ENCODE measurements at regions not wholly inside any gene's neighbourhood (a gene's known extent, or its start where the extent isn't known, plus 50 kb on each side); places are given as distances from the start of the nearest gene placed in this dataset.

DNA sequence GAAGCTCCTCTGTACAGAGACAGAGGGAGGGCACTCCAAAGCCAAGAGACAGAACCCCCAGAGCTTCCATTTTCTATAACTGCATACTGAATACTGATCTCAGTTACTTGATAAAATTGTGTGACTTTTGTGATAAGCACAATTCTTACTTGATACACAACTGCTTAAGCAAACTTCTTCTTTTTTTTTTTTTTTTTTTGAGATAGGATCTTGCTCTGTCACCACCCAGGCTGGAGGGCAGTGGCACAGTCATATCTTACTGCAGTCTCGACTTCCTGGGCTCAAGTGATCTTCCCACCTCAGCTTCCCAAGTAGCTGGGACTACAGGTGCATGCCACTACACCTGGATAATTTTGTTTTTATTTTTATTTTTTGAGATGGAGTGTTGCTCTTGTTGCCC, 252.1 kb upstream of the ZNF608 start:
- intact Hi-C loops (cut with micrococcal nuclease) (loop anchor here (5.0 kb wide), 2 partner anchors 94 to 274 kb away; no protein-coding TSS in a partner anchor), dilution Hi-C loops (cut with MboI; ENCODE audit: extremely low pct_ligation_motif_present, low sequenced_read_pairs) (no loop called here)
- no peaks in the 10 kb centered on the region for H3K9me1 ChIP-seq (replicated peaks; ENCODE audit: control insufficient read depth, extremely low read depth, insufficient read depth, low read length)
- no peak overlapping the region for H3K27ac ChIP-seq (ENCODE audit: insufficient read depth, low read depth, low read length)
- H3K79me2 ChIP-seq (ENCODE audit: control insufficient read depth, insufficient read depth, low read length) = no peaks in the 10 kb centered on the region
- H4K20me1 ChIP-seq (replicated peaks; ENCODE audit: control insufficient read depth, extremely low read depth, insufficient read depth, low read length) = no peaks in the 10 kb centered on the region
- H3K36me3 ChIP-seq (ENCODE audit: control insufficient read depth in 2 of 2, extremely low read depth in 1 of 2, insufficient read depth in 2 of 2, low read length in 2 of 2) = no peaks in the 10 kb centered on the region
- POLR2A ChIA-PET = no interaction called here
- peaks cover 8% of the 10 kb centered on the region for H3K4me1 ChIP-seq (ENCODE audit: control insufficient read depth, extremely low read depth, insufficient read depth, low read length)
- H2AFZ ChIP-seq (ENCODE audit: low read depth, low read length) = no peak overlapping the region
- no peak overlapping the region for H3K4me3 ChIP-seq (replicated peaks in 1 of 3; ENCODE audit: insufficient read depth in 1 of 3, low read depth in 1 of 3, low read length in 3 of 3)
- TF ChIP-seq POLR2A (IDR thresholded peaks at IDR 0.05; ENCODE audit: low read depth, low read length) = no peak
- no peak for TF ChIP-seq JUN (IDR thresholded peaks at IDR 0.05; ENCODE audit: borderline replicate concordance, insufficient read depth, insufficient read length, low read depth)
- no peak for TF ChIP-seq GATA2 (IDR thresholded peaks at IDR 0.05; ENCODE audit: insufficient read depth, insufficient read length, low read depth, low read length)
- TF ChIP-seq, protein P1, sequence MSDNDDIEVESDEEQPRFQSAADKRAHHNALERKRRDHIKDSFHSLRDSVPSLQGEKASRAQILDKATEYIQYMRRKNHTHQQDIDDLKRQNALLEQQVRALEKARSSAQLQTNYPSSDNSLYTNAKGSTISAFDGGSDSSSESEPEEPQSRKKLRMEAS (IDR thresholded peaks at IDR 0.05; ENCODE audit: insufficient read depth, insufficient read length) = no peak
- no peak for TF ChIP-seq FOS (IDR thresholded peaks at IDR 0.05; ENCODE audit: borderline replicate concordance, insufficient read depth, low read length)
- no peak for TF ChIP-seq POLR2AphosphoS5 (IDR thresholded peaks at IDR 0.05; ENCODE audit: insufficient read depth, low read depth, low read length)
- no peak for TF ChIP-seq EZH2 (IDR thresholded peaks at IDR 0.05; ENCODE audit: borderline replicate concordance, low read depth, low read length, severe bottlenecking)
- no peak for TF ChIP-seq MYC (IDR thresholded peaks at IDR 0.05; ENCODE audit: low read depth, low read length)
- TF ChIP-seq, protein P2, sequence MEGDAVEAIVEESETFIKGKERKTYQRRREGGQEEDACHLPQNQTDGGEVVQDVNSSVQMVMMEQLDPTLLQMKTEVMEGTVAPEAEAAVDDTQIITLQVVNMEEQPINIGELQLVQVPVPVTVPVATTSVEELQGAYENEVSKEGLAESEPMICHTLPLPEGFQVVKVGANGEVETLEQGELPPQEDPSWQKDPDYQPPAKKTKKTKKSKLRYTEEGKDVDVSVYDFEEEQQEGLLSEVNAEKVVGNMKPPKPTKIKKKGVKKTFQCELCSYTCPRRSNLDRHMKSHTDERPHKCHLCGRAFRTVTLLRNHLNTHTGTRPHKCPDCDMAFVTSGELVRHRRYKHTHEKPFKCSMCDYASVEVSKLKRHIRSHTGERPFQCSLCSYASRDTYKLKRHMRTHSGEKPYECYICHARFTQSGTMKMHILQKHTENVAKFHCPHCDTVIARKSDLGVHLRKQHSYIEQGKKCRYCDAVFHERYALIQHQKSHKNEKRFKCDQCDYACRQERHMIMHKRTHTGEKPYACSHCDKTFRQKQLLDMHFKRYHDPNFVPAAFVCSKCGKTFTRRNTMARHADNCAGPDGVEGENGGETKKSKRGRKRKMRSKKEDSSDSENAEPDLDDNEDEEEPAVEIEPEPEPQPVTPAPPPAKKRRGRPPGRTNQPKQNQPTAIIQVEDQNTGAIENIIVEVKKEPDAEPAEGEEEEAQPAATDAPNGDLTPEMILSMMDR (IDR thresholded peaks at IDR 0.05; ENCODE audit: extremely low read depth in 1 of 2, insufficient read depth in 1 of 2, low read depth in 1 of 2, low read length in 2 of 2) = no peak
- no peak overlapping the region for H3K4me2 ChIP-seq (ENCODE audit: insufficient read depth, low read length)
- no peaks in the 10 kb centered on the region for H3K27me3 ChIP-seq (ENCODE audit: control insufficient read depth in 2 of 2, insufficient read depth in 2 of 2, low read length in 2 of 2)
- CTCF ChIA-PET = no interaction called here
- H3K9me3 ChIP-seq (replicated peaks; ENCODE audit: control insufficient read depth, insufficient read depth, low read length) = no peaks in the 10 kb centered on the region
- DNase-seq (ENCODE audit: low read depth, low spot score) = no peak
- BruUV-seq (replicated peaks) = no TSS peak
- no peak for FAIRE-seq
- H3K9ac ChIP-seq (replicated peaks; ENCODE audit: extremely low read depth, insufficient read depth, low read length) = no peak overlapping the region

All from endothelial cell of umbilical vein (primary cell).